ENCODE measurements at regions not wholly inside any gene's neighbourhood (a gene's known extent, or its start where the extent isn't known, plus 50 kb on each side); places are given as distances from the start of the nearest gene placed in this dataset.
"Not testable (repeated sequence)": the region's sequence is repeated elsewhere in the genome, so short reads cannot be mapped to it uniquely, and the experiment has no call there.

GRCh38 chr21:5975719-5976118 is 4545.7 kb upstream of the TPTE start:
- DNase-seq, result not testable (repeated sequence)

GRCh38 chr21:5997586-5997985 is 4523.8 kb upstream of the TPTE start:
- DNase-seq, result not testable (repeated sequence)

GRCh38 chr21:6015422-6016057 is 4505.8 kb upstream of the TPTE start:
- not testable (repeated sequence) for DNase-seq

- not testable (repeated sequence) for DNase-seq
These were observed 4500.9 kb upstream of the TPTE start for GRCh38 chr21:6020460-6020859.

GRCh38 chr21:6020953-6021716 is 4500.2 kb upstream of the TPTE start:
- not testable (repeated sequence) for DNase-seq

GRCh38 chr21:6021717-6022270 is 4499.6 kb upstream of the TPTE start:
- not testable (repeated sequence) for DNase-seq

GRCh38 chr21:6023331-6023730 is 4498.1 kb upstream of the TPTE start:
- not testable (repeated sequence) for DNase-seq

- DNase-seq, result not testable (repeated sequence)
These were observed 4496.2 kb upstream of the TPTE start for GRCh38 chr21:6025139-6025538.

GRCh38 chr21:6027497-6027896 is 4493.9 kb upstream of the TPTE start:
- DNase-seq, result not testable (repeated sequence)

GRCh38 chr21:6034124-6034678 is 4487.2 kb upstream of the TPTE start:
- DNase-seq, result not testable (repeated sequence)

- not testable (repeated sequence) for DNase-seq
These were observed 4486.4 kb upstream of the TPTE start for GRCh38 chr21:6034820-6035473.

GRCh38 chr21:6035474-6036155 is 4485.8 kb upstream of the TPTE start:
- DNase-seq, result not testable (repeated sequence)

- DNase-seq, result not testable (repeated sequence)
These were observed 4482.2 kb upstream of the TPTE start for GRCh38 chr21:6039224-6039623.

GRCh38 chr21:6040095-6040494 is 4481.3 kb upstream of the TPTE start:
- not testable (repeated sequence) for DNase-seq

- DNase-seq, result not testable (repeated sequence)
These were observed 4477.7 kb upstream of the TPTE start for GRCh38 chr21:6043430-6044275.

GRCh38 chr21:6044695-6045094 is 4476.7 kb upstream of the TPTE start:
- not testable (repeated sequence) for DNase-seq

- not testable (repeated sequence) for DNase-seq
These were observed 4471.5 kb upstream of the TPTE start for GRCh38 chr21:6049930-6050329.

- not testable (repeated sequence) for DNase-seq
These were observed 4469.3 kb upstream of the TPTE start for GRCh38 chr21:6052109-6052508.

- DNase-seq, result not testable (repeated sequence)
These were observed 4468.2 kb upstream of the TPTE start for GRCh38 chr21:6053145-6053544.

- DNase-seq, result not testable (repeated sequence)
These were observed 4462.4 kb upstream of the TPTE start for GRCh38 chr21:6058997-6059396.

GRCh38 chr21:6060054-6060681 is 4461.2 kb upstream of the TPTE start:
- DNase-seq, result not testable (repeated sequence)
